HG02678 (cell line): ENCODE measurements at regions not wholly inside any gene's neighbourhood (a gene's known extent, or its start where the extent isn't known, plus 50 kb on each side); places are given as distances from the start of the nearest gene placed in this dataset.

Experiments
- ATAC-seq: cut with Tn5 transposase; IDR thresholded peaks from one replicate; pipeline ENCODE4 v1.9.1; 2021; ENCODE audit warnings: mild to moderate bottlenecking, moderate library complexity; ENCODE audit not compliant: unreplicated experiment

- ATAC-seq, result no peak
Observed at GRCh38 chr2:67948057-67948456, 114.7 kb downstream of the C1D start.

DNA sequence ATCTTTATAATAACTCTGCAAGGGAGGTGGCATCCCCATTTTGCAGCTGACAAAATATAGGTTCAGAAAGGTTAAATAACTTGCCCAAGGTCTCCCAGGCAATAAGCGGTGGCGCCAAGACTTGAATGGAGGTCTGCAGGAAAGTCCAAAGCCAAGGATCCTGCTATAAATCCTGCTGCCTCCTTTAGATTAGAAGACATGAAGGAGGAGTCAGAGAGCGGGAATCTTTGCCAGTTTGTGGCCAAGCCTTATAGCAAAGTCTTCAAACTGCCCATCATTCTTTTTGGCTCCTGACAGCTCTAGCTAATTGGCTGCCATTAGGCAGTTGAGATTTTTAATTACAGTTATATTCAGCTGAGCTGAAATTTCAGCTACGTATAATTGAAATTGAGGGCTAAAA lies 114.3 kb downstream of the C1D start:
- no peak for ATAC-seq

GRCh38 chr2:67950018-67950417 lies 112.8 kb downstream of the C1D start:
- ATAC-seq, result no peak

DNA sequence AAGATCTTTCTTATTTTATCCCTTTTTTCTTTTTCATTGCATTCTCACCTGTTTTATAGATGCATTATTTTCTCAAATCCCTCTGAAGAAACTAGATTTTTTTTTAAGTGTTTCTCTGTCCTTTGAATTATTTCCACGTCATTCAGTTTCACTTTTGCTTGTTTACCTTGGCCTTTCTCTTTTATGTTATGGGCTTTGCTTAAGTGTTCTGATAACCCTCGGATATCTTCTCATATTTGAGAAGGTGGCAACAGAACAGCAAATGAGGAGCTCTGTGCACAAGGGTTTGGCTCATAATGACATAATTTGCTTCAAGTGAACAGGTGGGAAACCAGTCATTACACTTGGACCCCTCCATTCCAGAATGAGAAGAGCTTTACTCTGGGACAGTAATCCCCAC lies 111.9 kb downstream of the C1D start:
- no peak for ATAC-seq

GRCh38 chr2:67952066-67952465 lies 110.7 kb downstream of the C1D start:
- no peak for ATAC-seq

DNA sequence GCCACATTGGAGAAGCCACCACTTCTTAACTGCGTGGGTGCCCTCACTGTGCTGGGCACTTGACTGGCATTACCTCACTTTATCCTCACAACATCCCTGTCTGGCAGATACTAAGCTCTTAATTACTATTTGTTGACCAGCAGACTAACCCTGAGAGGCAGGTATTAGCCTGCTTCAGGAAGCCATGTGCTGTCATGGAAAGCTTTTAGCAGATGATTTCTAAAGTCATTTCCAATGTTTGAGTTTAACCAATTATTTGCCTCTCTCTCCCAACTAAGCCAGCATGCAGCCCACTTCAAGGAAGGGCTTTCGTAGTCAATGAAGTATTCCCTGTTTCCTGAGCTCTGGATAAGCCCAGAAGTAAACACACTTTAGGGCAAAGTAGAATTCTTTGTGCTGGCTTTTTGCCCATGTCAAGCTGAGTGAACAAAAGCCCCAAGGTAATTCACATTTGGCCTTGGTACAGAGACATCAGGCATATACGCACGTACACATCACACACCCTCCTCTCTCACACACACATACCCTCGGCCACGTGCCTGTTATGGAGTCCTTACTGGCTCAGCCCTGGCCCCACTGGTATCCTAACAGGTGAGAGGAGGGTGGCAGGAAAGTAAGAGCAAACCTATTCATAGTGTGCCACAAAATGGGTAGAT lies 108.6 kb downstream of the C1D start:
- no peak for ATAC-seq

DNA sequence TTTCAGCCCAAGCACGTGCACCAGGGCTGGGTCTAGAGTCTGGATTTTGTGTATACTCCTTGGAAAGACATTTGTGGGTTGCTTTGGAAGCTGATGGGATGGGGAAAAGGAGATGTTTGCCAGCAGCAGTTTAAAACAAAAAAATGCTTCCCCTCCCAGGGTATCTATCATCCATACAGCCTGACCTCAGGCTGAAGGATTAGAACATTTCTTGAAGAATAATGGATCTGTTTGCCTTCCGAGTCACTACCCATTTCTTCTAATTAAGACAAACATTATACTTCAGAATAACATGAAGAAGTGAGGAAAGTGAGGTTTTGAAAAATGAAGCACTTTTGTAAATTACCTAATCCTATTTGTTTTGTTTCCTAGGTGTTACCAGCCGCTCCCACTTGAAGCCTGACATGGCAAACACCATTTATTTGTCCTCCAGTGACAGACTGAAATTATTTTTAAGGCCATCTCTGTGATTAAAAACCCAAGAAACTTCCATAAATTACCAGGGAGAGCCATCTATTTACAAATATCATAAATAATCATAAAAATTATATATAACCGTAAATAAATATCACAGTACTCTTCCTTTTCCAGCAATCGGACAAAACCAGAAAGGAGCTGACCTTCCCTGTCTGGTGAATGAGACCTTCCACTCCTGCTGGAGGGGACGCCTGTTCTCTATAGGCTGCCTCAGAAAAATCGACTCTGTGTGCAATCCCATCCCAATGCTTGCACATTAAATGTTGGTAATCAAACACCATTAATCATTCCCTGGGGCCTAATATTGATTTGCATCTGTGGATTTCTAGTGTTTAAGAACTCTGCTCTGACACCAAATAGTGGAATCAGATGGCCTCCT lies 106.8 kb downstream of the C1D start:
- no peak for ATAC-seq

- no peak for ATAC-seq
Observed at GRCh38 chr2:67965246-67965645, 97.6 kb downstream of the C1D start.

DNA sequence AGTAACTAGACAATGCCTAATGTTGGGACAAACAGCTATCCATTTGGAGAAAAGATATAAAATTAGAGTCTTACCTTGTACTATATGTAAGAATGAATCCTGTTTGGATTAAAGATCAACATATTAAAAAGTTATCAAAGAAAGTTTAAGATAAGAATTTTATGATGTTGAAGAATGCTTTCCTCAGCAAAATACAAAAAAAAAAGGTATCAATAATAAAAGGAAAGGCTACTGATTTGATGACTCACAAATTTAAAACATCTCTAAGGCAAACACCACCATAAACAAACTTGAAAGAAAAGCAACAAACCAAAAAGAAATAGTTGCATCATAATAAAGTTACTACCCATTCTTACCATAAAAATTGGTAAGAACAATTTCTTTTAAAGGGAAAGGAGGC lies 92.7 kb downstream of the C1D start:
- ATAC-seq, result no peak

DNA sequence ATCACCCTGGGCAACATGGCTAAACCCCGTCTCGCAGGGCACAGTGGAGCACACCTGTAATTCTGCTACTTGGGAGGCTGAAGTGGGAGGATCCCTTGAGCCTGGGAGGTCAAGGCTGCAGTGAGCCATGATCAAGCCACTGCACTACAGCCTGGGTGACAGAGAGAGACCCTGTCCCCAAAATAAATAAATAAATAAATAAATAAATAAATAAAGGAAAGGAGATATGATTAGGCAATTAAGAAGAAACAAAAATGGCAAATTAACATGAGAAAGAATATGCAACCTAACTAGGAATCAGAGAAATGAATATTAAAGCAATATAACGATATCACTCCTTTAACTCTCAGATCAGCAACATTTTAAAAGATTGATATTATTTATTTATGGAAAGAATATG lies 92.3 kb downstream of the C1D start:
- no peak for ATAC-seq

DNA sequence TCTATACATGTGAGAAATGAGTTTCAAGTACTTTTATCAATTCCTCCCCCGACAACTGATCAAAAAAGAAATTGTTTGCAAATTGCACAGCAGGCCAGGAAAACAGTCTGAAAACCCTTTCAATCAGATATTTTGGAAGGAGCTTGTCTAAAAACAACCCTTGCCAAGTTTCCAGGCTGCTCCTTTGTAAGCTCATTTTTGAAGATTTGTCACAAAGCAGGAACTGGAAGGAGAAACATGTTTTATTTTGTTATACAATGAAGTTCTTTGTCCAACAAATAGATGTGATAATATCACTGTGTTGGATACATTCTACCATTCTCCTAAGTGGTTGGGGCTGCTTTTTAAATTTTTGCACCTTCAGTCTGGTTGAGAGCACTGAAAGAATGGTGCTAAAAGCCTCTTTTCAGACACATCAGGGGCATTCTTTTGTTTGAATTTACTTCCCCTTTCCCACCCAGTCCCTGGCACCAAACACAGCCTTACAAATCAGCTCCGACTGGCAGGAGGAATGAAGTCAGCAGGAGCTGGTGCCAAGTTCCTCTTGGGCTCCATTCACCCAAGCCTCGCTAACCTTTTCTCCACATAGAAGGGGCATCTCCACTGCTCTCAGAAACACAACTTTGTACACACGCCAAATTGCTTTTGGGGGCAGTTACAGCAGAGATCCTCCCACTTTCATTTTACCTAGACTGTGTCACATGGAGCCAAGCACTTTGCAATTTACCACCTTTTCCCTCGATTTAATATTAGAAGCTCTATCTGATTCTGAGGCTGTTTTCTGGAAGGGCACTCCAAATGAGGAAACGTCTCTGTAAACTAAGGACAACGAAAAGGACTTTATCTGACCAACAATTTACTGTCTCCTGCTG lies 88.0 kb downstream of the C1D start:
- ATAC-seq, result no peak

- no peak for ATAC-seq
Observed at GRCh38 chr2:67977464-67977863, 85.3 kb downstream of the C1D start.

DNA sequence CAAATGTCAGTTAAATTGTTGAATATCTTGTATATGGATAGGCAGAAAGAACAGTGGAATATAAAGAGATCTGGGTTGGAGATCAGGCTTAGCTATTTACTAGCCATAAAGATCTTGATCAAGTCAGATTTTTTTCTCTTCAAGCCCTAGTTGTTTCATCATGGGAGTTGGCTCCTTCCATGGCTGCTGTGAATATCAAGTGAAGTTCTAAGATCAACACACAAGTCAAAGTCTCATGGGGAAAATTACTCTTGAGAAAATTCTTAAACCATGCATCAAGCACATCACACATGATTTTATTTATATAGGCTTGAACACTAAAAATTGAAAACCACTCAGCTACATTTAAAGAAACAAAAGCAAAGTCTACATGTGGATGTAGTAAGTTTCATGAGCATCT lies 79.8 kb downstream of the C1D start:
- no peak for ATAC-seq

DNA sequence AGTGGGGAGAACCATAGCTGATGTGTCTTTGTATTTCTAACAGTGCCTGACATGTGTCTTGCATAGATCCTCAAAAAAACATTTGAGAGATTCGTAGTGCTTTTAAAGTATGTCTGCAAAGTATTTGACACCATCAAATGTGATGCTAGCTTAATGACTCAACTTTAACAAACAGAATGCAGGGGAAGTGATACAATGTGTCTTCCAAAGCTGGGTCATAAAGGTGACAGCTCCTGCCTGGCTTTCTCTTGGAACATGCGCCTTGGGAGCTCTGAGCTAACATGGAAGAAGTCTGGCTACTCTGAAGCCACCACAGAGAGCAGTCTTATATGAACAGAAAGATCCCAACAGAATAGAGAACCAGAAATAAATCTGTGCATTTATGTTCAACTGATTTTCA lies 78.2 kb downstream of the C1D start:
- no peak for ATAC-seq

GRCh38 chr2:67985586-67985985 lies 77.2 kb downstream of the C1D start:
- no peak for ATAC-seq

- ATAC-seq, result no peak
Observed at GRCh38 chr2:67986258-67986657, 76.5 kb downstream of the C1D start.
